ENCODE measurements at regions not wholly inside any gene's neighbourhood (a gene's known extent, or its start where the extent isn't known, plus 50 kb on each side); places are given as distances from the start of the nearest gene placed in this dataset.

DNA sequence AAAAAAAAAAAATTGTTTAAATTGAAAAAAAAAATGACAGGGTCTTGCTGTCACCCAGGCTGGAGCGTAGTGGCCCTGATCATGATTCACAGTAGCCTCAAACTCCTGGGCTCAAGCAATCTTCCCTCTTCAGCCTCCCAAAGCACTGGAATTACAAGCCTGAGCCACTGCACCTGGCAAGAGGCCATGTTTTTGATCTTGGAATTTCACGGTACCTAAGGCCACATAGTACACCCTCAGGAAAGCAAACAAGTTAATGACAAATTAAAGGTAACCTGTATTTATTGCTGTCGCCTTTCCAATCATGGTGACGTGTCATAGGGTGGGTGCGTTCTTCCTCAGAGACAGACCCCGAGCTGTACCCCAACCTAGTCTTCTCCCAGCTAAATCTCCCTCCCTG, 79.2 kb downstream of the LINC00237 start:
- peaks cover 0 to 5% of the 10 kb centered on the region in 2 experiments; a peak in 2 of 5 replicates for H3K4me1 ChIP-seq (replicated peaks in 1 of 2; ENCODE audit: control insufficient read depth in 2 of 2, insufficient read depth in 2 of 2, low read length in 2 of 2)
- H3K27ac ChIP-seq (ENCODE audit: extremely low read depth, low read depth, low read length), result no peak overlapping the region
- H3K4me2 ChIP-seq (ENCODE audit: insufficient read depth, low read length), result 0 out of 2 replicates have a peak overlapping the region, but pooled peaks have one; percentile 25
- H3K79me2 ChIP-seq (ENCODE audit: control insufficient read depth, insufficient read depth, low read length), result no peaks in the 10 kb centered on the region
- H3K4me3 ChIP-seq, result no peak overlapping the region
- ATAC-seq (no peak), DNase-seq (ENCODE audit: extremely low read depth in 1 of 4, low spot score in 3 of 4) (no peak), FAIRE-seq (no peak)
- no peaks in the 10 kb centered on the region for H4K20me1 ChIP-seq (replicated peaks; ENCODE audit: control insufficient read depth, insufficient read depth, low read length)
- H3K36me3 ChIP-seq (ENCODE audit: control insufficient read depth, insufficient read depth, low read length), result no peaks in the 10 kb centered on the region
- no peak overlapping the region for H3K9ac ChIP-seq (ENCODE audit: insufficient read depth in 1 of 2, low read depth in 2 of 2, low read length in 2 of 2)
- H3K9me3 ChIP-seq (replicated peaks; ENCODE audit: control insufficient read depth, insufficient read depth, low read depth, low read length), result no peaks in the 10 kb centered on the region
- in situ Hi-C loops (cut with MboI), result no loop called here
- TF ChIP-seq NFIC (IDR thresholded peaks at IDR 0.05), result 0 out of 2 replicates have a peak, but pooled peaks have one; percentile 12
- TF ChIP-seq ATF1 (CRISPR knock-in tag; IDR thresholded peaks at IDR 0.05), result no peak
- TF ChIP-seq ATF1 (tag; IDR thresholded peaks at IDR 0.05), result no peak
- no peak for TF ChIP-seq STAT5B (CRISPR knock-in tag; IDR thresholded peaks at IDR 0.05)
- WGBS (ENCODE audit: insufficient coverage, low coverage, missing lambda C conversion rate), result 16% methylated on average over 5 of the region's 6 CpGs
- no peaks in the 10 kb centered on the region for H3K9me1 ChIP-seq (ENCODE audit: control insufficient read depth, insufficient read depth, low read length)
- intact Hi-C loops (cut with micrococcal nuclease), result no loop called here
- H2AFZ ChIP-seq (ENCODE audit: low read depth, low read length), result 0 out of 2 replicates have a peak overlapping the region, but pooled peaks have one; percentile 51
- no peaks in the 10 kb centered on the region; a peak in 1 of 5 replicates for H3K27me3 ChIP-seq (ENCODE audit: control insufficient read depth in 2 of 2, insufficient read depth in 2 of 2, low read length in 2 of 2)
- POLR2A ChIA-PET, result no interaction called here
- no TSS peak for BruUV-seq (replicated peaks)
- CTCF ChIA-PET (ENCODE audit: low intra/inter-chr PET ratio), result no interaction called here

DNA sequence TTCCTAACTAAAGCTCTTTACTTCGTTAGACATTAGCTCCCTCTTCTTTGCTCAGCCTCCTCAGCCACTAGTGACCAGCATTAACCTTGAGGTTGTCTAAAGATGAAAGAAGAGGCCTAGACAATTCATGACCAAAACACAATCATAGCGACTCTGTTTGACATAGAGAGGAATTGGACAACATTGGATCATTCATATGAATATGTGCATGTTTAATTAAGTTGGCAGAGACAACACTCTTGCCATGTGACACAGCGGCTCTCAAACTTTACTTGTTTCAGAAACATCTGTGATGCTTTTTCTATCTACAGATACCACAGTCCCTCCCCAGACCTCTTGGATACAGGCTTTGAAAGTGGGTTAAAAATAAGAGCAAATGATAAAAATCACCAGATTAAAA, 81.7 kb downstream of the LINC00237 start:
- H4K20me1 ChIP-seq (replicated peaks; ENCODE audit: control insufficient read depth, insufficient read depth, low read length), result no peaks in the 10 kb centered on the region
- CTCF ChIA-PET (ENCODE audit: low intra/inter-chr PET ratio), result no interaction called here
- no TSS peak for BruUV-seq (replicated peaks)
- in situ Hi-C loops (cut with MboI), result no loop called here
- H3K9ac ChIP-seq (ENCODE audit: insufficient read depth in 1 of 2, low read depth in 2 of 2, low read length in 2 of 2), result no peak overlapping the region
- H3K27me3 ChIP-seq (ENCODE audit: control insufficient read depth in 2 of 2, insufficient read depth in 2 of 2, low read length in 2 of 2), result peaks cover 2 to 10% of the 10 kb centered on the region in 2 experiments; a peak in 4 of 5 replicates
- POLR2A ChIA-PET, result no interaction called here
- H3K4me2 ChIP-seq (ENCODE audit: insufficient read depth, low read length), result no peak overlapping the region
- 11% methylated on average over 3 of the region's 3 CpGs for WGBS (ENCODE audit: insufficient coverage, low coverage, missing lambda C conversion rate)
- H3K4me1 ChIP-seq (replicated peaks in 1 of 2; ENCODE audit: control insufficient read depth in 2 of 2, insufficient read depth in 2 of 2, low read length in 2 of 2), result peaks cover 5 to 6% of the 10 kb centered on the region in 2 experiments; a peak in 3 of 5 replicates
- FAIRE-seq (no peak), DNase-seq (ENCODE audit: extremely low read depth in 1 of 4, low spot score in 3 of 4) (no peak), ATAC-seq (no peak)
- no peak overlapping the region for H3K27ac ChIP-seq (ENCODE audit: extremely low read depth, low read depth, low read length)
- intact Hi-C loops (cut with micrococcal nuclease), result no loop called here
- no peaks in the 10 kb centered on the region for H3K9me1 ChIP-seq (ENCODE audit: control insufficient read depth, insufficient read depth, low read length)
- H3K36me3 ChIP-seq (ENCODE audit: control insufficient read depth, insufficient read depth, low read length), result no peaks in the 10 kb centered on the region
- no peaks in the 10 kb centered on the region for H3K9me3 ChIP-seq (replicated peaks; ENCODE audit: control insufficient read depth, insufficient read depth, low read depth, low read length)
- H3K79me2 ChIP-seq (ENCODE audit: control insufficient read depth, insufficient read depth, low read length), result no peaks in the 10 kb centered on the region
- 0 out of 2 replicates have a peak overlapping the region, but pooled peaks have one; percentile 16 for H2AFZ ChIP-seq (ENCODE audit: low read depth, low read length)
- H3K4me3 ChIP-seq, result no peak overlapping the region
- TF ChIP-seq, protein P1, sequence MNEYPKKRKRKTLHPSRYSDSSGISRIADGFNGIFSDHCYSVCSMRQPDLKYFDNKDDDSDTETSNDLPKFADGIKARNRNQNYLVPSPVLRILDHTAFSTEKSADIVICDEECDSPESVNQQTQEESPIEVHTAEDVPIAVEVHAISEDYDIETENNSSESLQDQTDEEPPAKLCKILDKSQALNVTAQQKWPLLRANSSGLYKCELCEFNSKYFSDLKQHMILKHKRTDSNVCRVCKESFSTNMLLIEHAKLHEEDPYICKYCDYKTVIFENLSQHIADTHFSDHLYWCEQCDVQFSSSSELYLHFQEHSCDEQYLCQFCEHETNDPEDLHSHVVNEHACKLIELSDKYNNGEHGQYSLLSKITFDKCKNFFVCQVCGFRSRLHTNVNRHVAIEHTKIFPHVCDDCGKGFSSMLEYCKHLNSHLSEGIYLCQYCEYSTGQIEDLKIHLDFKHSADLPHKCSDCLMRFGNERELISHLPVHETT (CRISPR knock-in tag; conservative IDR thresholded peaks at IDR 0.05 in 1 of 2, IDR thresholded peaks at IDR 0.05 in 1 of 2), result no peak
- TF ChIP-seq, protein P2, sequence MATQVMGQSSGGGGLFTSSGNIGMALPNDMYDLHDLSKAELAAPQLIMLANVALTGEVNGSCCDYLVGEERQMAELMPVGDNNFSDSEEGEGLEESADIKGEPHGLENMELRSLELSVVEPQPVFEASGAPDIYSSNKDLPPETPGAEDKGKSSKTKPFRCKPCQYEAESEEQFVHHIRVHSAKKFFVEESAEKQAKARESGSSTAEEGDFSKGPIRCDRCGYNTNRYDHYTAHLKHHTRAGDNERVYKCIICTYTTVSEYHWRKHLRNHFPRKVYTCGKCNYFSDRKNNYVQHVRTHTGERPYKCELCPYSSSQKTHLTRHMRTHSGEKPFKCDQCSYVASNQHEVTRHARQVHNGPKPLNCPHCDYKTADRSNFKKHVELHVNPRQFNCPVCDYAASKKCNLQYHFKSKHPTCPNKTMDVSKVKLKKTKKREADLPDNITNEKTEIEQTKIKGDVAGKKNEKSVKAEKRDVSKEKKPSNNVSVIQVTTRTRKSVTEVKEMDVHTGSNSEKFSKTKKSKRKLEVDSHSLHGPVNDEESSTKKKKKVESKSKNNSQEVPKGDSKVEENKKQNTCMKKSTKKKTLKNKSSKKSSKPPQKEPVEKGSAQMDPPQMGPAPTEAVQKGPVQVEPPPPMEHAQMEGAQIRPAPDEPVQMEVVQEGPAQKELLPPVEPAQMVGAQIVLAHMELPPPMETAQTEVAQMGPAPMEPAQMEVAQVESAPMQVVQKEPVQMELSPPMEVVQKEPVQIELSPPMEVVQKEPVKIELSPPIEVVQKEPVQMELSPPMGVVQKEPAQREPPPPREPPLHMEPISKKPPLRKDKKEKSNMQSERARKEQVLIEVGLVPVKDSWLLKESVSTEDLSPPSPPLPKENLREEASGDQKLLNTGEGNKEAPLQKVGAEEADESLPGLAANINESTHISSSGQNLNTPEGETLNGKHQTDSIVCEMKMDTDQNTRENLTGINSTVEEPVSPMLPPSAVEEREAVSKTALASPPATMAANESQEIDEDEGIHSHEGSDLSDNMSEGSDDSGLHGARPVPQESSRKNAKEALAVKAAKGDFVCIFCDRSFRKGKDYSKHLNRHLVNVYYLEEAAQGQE (IDR thresholded peaks at IDR 0.05; ENCODE audit: borderline replicate concordance), result no peak
- TF ChIP-seq, protein P2 (CRISPR knock-in tag; IDR thresholded peaks at IDR 0.05; ENCODE audit: low read depth), result no peak

All from K562 (cell line).